ENCODE measurements at regions not wholly inside any gene's neighbourhood (a gene's known extent, or its start where the extent isn't known, plus 50 kb on each side); places are given as distances from the start of the nearest gene placed in this dataset.

- TF ChIP-seq CTCF (IDR thresholded peaks at IDR 0.05) (no peak), ZFX (IDR thresholded peaks at IDR 0.05; ENCODE audit: borderline replicate concordance) (no peak)
These were observed 77.1 kb upstream of the PRR5 start for GRCh38 chr22:44624689-44625420.
